Astrocyte (in vitro differentiated cells and primary cell): ENCODE measurements at regions not wholly inside any gene's neighbourhood (a gene's known extent, or its start where the extent isn't known, plus 50 kb on each side); places are given as distances from the start of the nearest gene placed in this dataset.

Experiments used
- CTCF ChIP-seq: IDR thresholded peaks from 2 replicates; pipeline ENCODE4 v1.5.1; 2011; ENCODE audit warnings: low read depth, mild to moderate bottlenecking, inconsistent platforms, low read length, moderate library complexity; ENCODE audit not compliant: insufficient read depth
- EZH2 ChIP-seq: IDR thresholded peaks from 2 replicates; pipeline ENCODE4 v1.6.1; 2012; ENCODE audit warnings: mild to moderate bottlenecking, low read length, inconsistent platforms; ENCODE audit not compliant: insufficient read depth

DNA sequence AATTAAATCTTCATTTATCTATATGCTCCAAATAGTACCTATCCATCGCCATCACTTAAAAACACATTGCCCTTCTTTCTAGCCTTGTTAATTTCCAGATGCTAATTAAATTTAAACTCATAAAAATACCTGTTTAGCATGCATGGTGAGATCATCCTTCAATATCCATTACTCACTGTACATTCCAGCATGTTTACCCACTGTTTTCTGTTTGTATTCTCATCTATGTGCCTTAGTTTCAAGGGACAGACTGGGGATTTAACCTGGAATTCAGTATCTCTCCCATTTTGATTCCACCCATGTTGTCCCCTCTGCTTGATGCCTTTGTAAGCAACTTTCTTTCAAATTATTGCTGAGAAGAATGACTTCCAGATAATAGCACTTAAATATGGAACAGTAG, 208.0 kb downstream of the SPTSSA start:
- TF ChIP-seq CTCF (no peak), EZH2 (no peak)
